ENCODE measurements at regions not wholly inside any gene's neighbourhood (a gene's known extent, or its start where the extent isn't known, plus 50 kb on each side); places are given as distances from the start of the nearest gene placed in this dataset.

- Histone ChIP-seq H3K9me2 (replicated peaks; ENCODE audit: insufficient read depth) (no peaks in the 10 kb centered on the region), H3K4me3 (no peak overlapping the region), H2AFZ (no peak overlapping the region), H4K20me1 (ENCODE audit: insufficient read depth, poor library complexity, severe bottlenecking) (no peaks in the 10 kb centered on the region), H3K27ac (no peak overlapping the region), H3K9me3 (ENCODE audit: low read depth) (no peaks in the 10 kb centered on the region), H3K79me2 (no peaks in the 10 kb centered on the region), H3K27me3 (no peaks in the 10 kb centered on the region), H3K4me1 (ENCODE audit: insufficient read depth) (no peaks in the 10 kb centered on the region), H3K36me3 (replicated peaks; ENCODE audit: insufficient read depth, low read depth) (no peaks in the 10 kb centered on the region), H3K4me2 (no peak overlapping the region)
- TF ChIP-seq EZH2phosphoT487 (IDR thresholded peaks at IDR 0.05; ENCODE audit: low read depth, severe bottlenecking, unreplicated experiment) (no peak), EZH2 (IDR thresholded peaks at IDR 0.05; ENCODE audit: borderline replicate concordance) (no peak), CTCF (IDR thresholded peaks at IDR 0.05; ENCODE audit: poor library complexity) (no peak)
- DNase-seq (ENCODE audit: low spot score) = no peak
- WGBS (ENCODE audit: low lambda C conversion rate, missing lambda C conversion rate) = 79% methylated on average over 3 of the region's 3 CpGs
Observed at GRCh38 chr1:191590578-191590977, 567.7 kb upstream of the RGS18 start.

GRCh38 chr1:191592039-191592438 lies 566.2 kb upstream of the RGS18 start:
- Histone ChIP-seq H3K79me2 (no peaks in the 10 kb centered on the region), H3K27ac (no peak overlapping the region), H3K9me2 (replicated peaks; ENCODE audit: insufficient read depth) (no peaks in the 10 kb centered on the region), H3K9me3 (ENCODE audit: low read depth) (no peaks in the 10 kb centered on the region), H3K4me3 (no peak overlapping the region), H3K27me3 (no peaks in the 10 kb centered on the region), H3K36me3 (replicated peaks; ENCODE audit: insufficient read depth, low read depth) (no peaks in the 10 kb centered on the region), H4K20me1 (ENCODE audit: insufficient read depth, poor library complexity, severe bottlenecking) (no peaks in the 10 kb centered on the region), H3K4me2 (no peak overlapping the region), H3K4me1 (ENCODE audit: insufficient read depth) (no peaks in the 10 kb centered on the region), H2AFZ (no peak overlapping the region)
- TF ChIP-seq CTCF (IDR thresholded peaks at IDR 0.05; ENCODE audit: poor library complexity) (no peak), EZH2 (IDR thresholded peaks at IDR 0.05; ENCODE audit: borderline replicate concordance) (no peak), EZH2phosphoT487 (IDR thresholded peaks at IDR 0.05; ENCODE audit: low read depth, severe bottlenecking, unreplicated experiment) (no peak)
- DNase-seq (ENCODE audit: low spot score) = no peak
- 97% methylated on average over 1 of the region's 1 CpG for WGBS (ENCODE audit: low lambda C conversion rate, missing lambda C conversion rate)

- 84% methylated on average over 2 of the region's 2 CpGs for WGBS (ENCODE audit: low lambda C conversion rate, missing lambda C conversion rate)
Observed at GRCh38 chr1:191592907-191593306, 565.4 kb upstream of the RGS18 start.

More at GRCh38 chr1:191592907-191593306, 565.4 kb upstream of the RGS18 start:
- no peak overlapping the region for H3K27ac ChIP-seq
- H3K79me2 ChIP-seq = no peaks in the 10 kb centered on the region
- no peaks in the 10 kb centered on the region for H4K20me1 ChIP-seq (ENCODE audit: insufficient read depth, poor library complexity, severe bottlenecking)
- H3K27me3 ChIP-seq = no peaks in the 10 kb centered on the region
- H3K4me2 ChIP-seq = no peak overlapping the region
- no peak for TF ChIP-seq CTCF (IDR thresholded peaks at IDR 0.05; ENCODE audit: poor library complexity)
- no peak for TF ChIP-seq EZH2 (IDR thresholded peaks at IDR 0.05; ENCODE audit: borderline replicate concordance)
- no peaks in the 10 kb centered on the region for H3K9me3 ChIP-seq (ENCODE audit: low read depth)
- no peaks in the 10 kb centered on the region for H3K9me2 ChIP-seq (replicated peaks; ENCODE audit: insufficient read depth)
- H3K4me1 ChIP-seq (ENCODE audit: insufficient read depth) = no peaks in the 10 kb centered on the region
- no peak for DNase-seq (ENCODE audit: low spot score)
- H3K4me3 ChIP-seq = no peak overlapping the region
- H2AFZ ChIP-seq = no peak overlapping the region
- no peaks in the 10 kb centered on the region for H3K36me3 ChIP-seq (replicated peaks; ENCODE audit: insufficient read depth, low read depth)
